HCT116 (cell line): ENCODE measurements at regions not wholly inside any gene's neighbourhood (a gene's known extent, or its start where the extent isn't known, plus 50 kb on each side); places are given as distances from the start of the nearest gene placed in this dataset.

ENCODE experiments used
- EZH2phosphoT487 ChIP-seq: fragments of 200-600 bp; IDR thresholded peaks from 2 replicates; pipeline ENCODE4 v1.6.1; 2018; ENCODE audit warnings: antibody characterized with exemption, borderline replicate concordance
- POLR2A ChIP-seq: IDR thresholded peaks from 2 replicates; pipeline ENCODE4 v1.7.0; 2011; ENCODE audit warnings: borderline replicate concordance; ENCODE audit not compliant: insufficient read depth, insufficient read length; ENCODE audit errors: extremely low read depth
- POLR2AphosphoS5 ChIP-seq: IDR thresholded peaks from 2 replicates; pipeline ENCODE4 v1.6.1; 2011; ENCODE audit warnings: mild to moderate bottlenecking, low read depth, low read length, moderate library complexity
- SP1 ChIP-seq: IDR thresholded peaks from 2 replicates; pipeline ENCODE4 v1.6.1; 2012; ENCODE audit warnings: low read depth
- YY1 ChIP-seq: IDR thresholded peaks from 2 replicates; pipeline ENCODE4 v1.6.1; 2011; ENCODE audit warnings: low read length, low read depth, moderate library complexity, mild to moderate bottlenecking; ENCODE audit not compliant: insufficient replicate concordance; ENCODE audit errors: extremely low read depth
- ZNF274 ChIP-seq: fragments of 200-500 bp; sonication (Bioruptor generic); IDR thresholded peaks from 2 replicates; pipeline ENCODE4 v1.6.1; 2014; ENCODE audit warnings: mild to moderate bottlenecking, low read depth, low read length, inconsistent platforms
- TF ChIP-seq, protein P1 (sequence below), 3 experiments: fragments of 200-600 bp in 1 of 3; sonication (generic) in 1 of 3; IDR thresholded peaks in 2 of 3; conservative IDR thresholded peaks in 1 of 3; 2 replicates each; pipeline ENCODE4 v1.5.1; 2012 to 2017; ENCODE audit warnings: low read depth in 2 of 3, low read length in 2 of 3, antibody characterized with exemption in 1 of 3, borderline replicate concordance in 1 of 3, control low read depth in 1 of 3, mild to moderate bottlenecking in 1 of 3, mixed read lengths in 1 of 3, mixed run types in 1 of 3, moderate library complexity in 1 of 3; ENCODE audit not compliant: insufficient read depth in 1 of 3

DNA sequence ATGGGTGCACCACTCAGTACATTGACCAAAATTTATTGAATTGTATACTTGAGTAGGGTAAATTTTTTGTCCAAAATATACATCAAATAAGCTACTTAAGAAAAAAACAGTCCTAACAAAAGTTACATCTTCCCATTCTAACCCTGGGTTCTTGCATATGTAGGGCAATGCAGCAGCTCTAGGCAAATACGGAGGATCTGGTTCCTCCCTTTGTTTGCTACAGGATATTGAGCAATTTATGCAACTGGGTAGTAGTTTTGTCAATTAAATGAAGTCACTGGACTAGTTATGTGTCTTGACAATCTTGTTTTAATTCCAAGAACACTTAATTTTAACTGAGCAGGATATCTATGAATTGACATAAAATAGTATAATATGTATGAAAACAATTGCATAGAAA lies 1507.2 kb upstream of the PIK3C3 start:
- TF ChIP-seq, protein P1, sequence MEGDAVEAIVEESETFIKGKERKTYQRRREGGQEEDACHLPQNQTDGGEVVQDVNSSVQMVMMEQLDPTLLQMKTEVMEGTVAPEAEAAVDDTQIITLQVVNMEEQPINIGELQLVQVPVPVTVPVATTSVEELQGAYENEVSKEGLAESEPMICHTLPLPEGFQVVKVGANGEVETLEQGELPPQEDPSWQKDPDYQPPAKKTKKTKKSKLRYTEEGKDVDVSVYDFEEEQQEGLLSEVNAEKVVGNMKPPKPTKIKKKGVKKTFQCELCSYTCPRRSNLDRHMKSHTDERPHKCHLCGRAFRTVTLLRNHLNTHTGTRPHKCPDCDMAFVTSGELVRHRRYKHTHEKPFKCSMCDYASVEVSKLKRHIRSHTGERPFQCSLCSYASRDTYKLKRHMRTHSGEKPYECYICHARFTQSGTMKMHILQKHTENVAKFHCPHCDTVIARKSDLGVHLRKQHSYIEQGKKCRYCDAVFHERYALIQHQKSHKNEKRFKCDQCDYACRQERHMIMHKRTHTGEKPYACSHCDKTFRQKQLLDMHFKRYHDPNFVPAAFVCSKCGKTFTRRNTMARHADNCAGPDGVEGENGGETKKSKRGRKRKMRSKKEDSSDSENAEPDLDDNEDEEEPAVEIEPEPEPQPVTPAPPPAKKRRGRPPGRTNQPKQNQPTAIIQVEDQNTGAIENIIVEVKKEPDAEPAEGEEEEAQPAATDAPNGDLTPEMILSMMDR (IDR thresholded peaks at IDR 0.05 in 2 of 3, conservative IDR thresholded peaks at IDR 0.05 in 1 of 3; ENCODE audit: borderline replicate concordance in 1 of 3, insufficient read depth in 1 of 3, low read depth in 2 of 3, low read length in 2 of 3), result no peak
- TF ChIP-seq EZH2phosphoT487, result no peak
- no peak for TF ChIP-seq POLR2A
- no peak for TF ChIP-seq SP1
- TF ChIP-seq POLR2AphosphoS5, result no peak
- no peak for TF ChIP-seq ZNF274
- TF ChIP-seq YY1, result no peak
